Activated naive CD4-positive, alpha-beta T cell treated with anti-CD3 and anti-CD28 coated beads, Interleukin-2, amount 50 U/mL, for 16 hours (primary cell): ENCODE measurements at regions not wholly inside any gene's neighbourhood (a gene's known extent, or its start where the extent isn't known, plus 50 kb on each side); places are given as distances from the start of the nearest gene placed in this dataset.
"Not testable (repeated sequence)": the region's sequence is repeated elsewhere in the genome, so short reads cannot be mapped to it uniquely, and the experiment has no call there.

ENCODE experiments used
- DNase-seq: peaks from one replicate; pipeline ENCODE4 v3.0.0-alpha.2; 2020

GRCh38 chr3:110925798-110926197 is 145.8 kb upstream of the NECTIN3 start:
- no peak for DNase-seq

GRCh38 chr3:110928016-110928662 is 143.5 kb upstream of the NECTIN3 start:
- no peak for DNase-seq

GRCh38 chr3:110929816-110930215 is 141.8 kb upstream of the NECTIN3 start:
- DNase-seq: no peak

- DNase-seq: no peak
Observed at GRCh38 chr3:110932567-110932966, 139.0 kb upstream of the NECTIN3 start.

GRCh38 chr3:110933821-110934426 is 137.7 kb upstream of the NECTIN3 start:
- no peak for DNase-seq

- DNase-seq: no peak
Observed at GRCh38 chr3:110938629-110939028, 133.0 kb upstream of the NECTIN3 start.

GRCh38 chr3:110940055-110940454 is 131.6 kb upstream of the NECTIN3 start:
- no peak for DNase-seq

- no peak for DNase-seq
Observed at GRCh38 chr3:110944782-110945181, 126.8 kb upstream of the NECTIN3 start.

GRCh38 chr3:110946810-110947209 is 124.8 kb upstream of the NECTIN3 start:
- no peak for DNase-seq

- not testable (repeated sequence) for DNase-seq
Observed at GRCh38 chr3:110949194-110949593, 122.4 kb upstream of the NECTIN3 start.

GRCh38 chr3:110955301-110955880 is 116.2 kb upstream of the NECTIN3 start:
- no peak for DNase-seq

- DNase-seq: no peak
Observed at GRCh38 chr3:110956081-110956480, 115.5 kb upstream of the NECTIN3 start.

GRCh38 chr3:110957247-110958025 is 114.2 kb upstream of the NECTIN3 start:
- DNase-seq: no peak

- DNase-seq: no peak
Observed at GRCh38 chr3:110958313-110959147, 113.1 kb upstream of the NECTIN3 start.

- DNase-seq: no peak
Observed at GRCh38 chr3:110965976-110966375, 105.6 kb upstream of the NECTIN3 start.

- DNase-seq: no peak
Observed at GRCh38 chr3:110966966-110967663, 104.5 kb upstream of the NECTIN3 start.

GRCh38 chr3:110968076-110968475 is 103.5 kb upstream of the NECTIN3 start:
- DNase-seq: no peak

- DNase-seq: no peak
Observed at GRCh38 chr3:110969229-110970211, 102.1 kb upstream of the NECTIN3 start.

- no peak for DNase-seq
Observed at GRCh38 chr3:110971010-110971601, 100.5 kb upstream of the NECTIN3 start.

- DNase-seq: no peak
Observed at GRCh38 chr3:110973263-110973895, 98.2 kb upstream of the NECTIN3 start.
